HG03025 (cell line): ENCODE measurements at regions not wholly inside any gene's neighbourhood (a gene's known extent, or its start where the extent isn't known, plus 50 kb on each side); places are given as distances from the start of the nearest gene placed in this dataset.

Source experiments
- ATAC-seq: cut with Tn5 transposase; IDR thresholded peaks from one replicate; pipeline ENCODE4 v1.9.1; 2021; ENCODE audit warnings: mild to moderate bottlenecking, moderate library complexity; ENCODE audit not compliant: unreplicated experiment, low FRiP score

- ATAC-seq, result no peak
These were observed 154.7 kb upstream of the ARGLU1 start for GRCh38 chr13:106722620-106723019.

DNA sequence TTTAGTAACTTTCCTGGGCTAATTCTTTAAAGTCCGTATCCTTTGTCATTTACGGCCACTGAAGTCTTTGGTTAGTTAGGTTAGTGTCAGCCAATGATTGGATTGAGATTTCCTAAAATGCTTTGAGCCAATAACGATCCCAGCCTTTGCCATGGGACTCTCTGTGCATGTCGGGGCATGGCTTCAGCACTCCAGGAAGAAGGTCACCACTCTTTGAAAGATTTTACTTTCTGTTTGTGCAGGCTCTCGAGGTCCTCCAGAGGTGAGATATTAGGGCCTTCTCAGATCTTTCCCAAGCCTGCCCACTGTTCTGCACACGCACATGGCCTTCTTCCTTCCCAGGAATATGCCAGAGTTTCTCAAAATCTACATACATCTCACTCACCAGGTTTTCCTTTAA is 153.7 kb upstream of the ARGLU1 start:
- no peak for ATAC-seq

- ATAC-seq, result no peak
These were observed 146.5 kb upstream of the ARGLU1 start for GRCh38 chr13:106714271-106714982.

DNA sequence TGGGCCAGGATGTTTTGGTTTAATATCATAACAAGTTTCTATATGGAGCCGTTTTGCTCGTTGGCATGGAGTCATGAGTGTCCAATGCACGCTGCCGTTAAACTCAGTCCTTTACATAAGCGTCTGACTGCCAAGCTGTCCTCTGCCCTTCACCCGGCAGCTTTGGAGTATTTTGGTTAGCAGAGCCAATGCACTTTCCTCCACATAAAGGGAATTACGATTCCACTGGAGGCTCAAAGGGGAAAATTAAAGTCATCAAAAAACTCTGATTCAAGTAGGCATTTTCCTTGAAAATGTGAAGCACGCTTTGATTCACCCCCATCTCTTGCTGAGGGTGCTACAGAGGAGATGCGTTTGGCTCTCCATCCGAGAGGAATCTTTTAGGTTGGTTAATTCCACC is 144.4 kb upstream of the ARGLU1 start:
- no peak for ATAC-seq

DNA sequence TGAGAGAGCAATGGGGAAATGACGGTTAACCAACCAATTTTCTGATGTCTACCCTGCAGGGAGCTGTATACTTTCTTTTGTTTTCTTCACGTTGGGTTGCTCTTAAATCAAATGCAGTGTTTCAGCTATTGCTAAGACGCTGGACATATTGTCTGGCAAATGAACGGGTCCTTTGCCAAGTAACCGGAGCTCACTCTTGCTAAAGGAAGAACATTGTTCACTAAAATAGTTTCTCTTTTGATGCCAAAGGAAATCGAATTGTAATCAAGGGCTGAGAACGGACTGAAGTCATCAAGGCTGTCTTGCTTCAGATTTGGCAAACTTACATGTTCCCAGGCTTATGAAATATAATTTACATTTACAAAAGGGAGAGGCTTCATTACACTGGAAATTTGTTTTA is 142.3 kb upstream of the ARGLU1 start:
- ATAC-seq, result no peak

GRCh38 chr13:106709522-106709921 is 141.6 kb upstream of the ARGLU1 start:
- no peak for ATAC-seq

DNA sequence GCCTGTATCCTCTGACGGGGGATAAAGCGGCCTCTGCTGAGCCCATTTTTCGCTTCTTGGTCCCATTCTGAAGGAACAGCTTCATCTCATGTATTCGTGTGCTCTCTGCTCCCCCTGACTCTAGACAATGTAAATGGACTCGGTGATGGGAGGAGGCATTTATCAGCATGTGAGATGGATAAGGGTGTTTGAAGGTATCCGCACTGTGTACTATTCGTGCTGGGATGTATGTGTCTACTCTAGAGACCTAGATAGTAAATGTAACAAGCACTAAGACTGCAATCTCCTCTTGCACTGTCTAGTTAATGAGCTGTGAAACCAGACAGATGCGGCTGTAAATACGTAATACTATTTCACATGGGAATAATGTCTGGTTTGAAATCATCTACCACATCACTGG is 134.6 kb upstream of the ARGLU1 start:
- no peak for ATAC-seq

GRCh38 chr13:106701771-106702341 is 133.9 kb upstream of the ARGLU1 start:
- no peak for ATAC-seq

GRCh38 chr13:106700439-106700838 is 132.5 kb upstream of the ARGLU1 start:
- no peak for ATAC-seq

- ATAC-seq, result no peak
These were observed 132.1 kb upstream of the ARGLU1 start for GRCh38 chr13:106700007-106700406.

GRCh38 chr13:106699311-106699710 is 131.4 kb upstream of the ARGLU1 start:
- no peak for ATAC-seq

DNA sequence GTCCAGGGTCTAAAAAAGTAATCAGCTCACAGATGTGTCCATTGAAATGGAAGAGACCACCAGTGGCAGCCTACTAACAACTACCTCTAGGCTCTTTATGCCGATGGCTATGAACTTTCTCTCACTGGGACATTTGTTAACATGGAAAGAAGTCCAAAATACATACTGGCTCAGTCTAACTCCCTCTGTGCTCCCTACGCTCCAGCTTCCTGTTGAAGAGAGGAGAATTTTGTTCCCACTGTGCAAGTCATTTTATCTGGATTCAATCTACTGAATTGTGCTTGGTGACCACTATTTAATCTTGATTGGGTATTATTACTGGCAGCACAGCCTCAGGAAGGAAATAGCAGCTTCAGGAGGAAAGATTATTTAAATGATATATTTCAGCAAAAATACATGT is 128.8 kb upstream of the ARGLU1 start:
- ATAC-seq, result no peak

DNA sequence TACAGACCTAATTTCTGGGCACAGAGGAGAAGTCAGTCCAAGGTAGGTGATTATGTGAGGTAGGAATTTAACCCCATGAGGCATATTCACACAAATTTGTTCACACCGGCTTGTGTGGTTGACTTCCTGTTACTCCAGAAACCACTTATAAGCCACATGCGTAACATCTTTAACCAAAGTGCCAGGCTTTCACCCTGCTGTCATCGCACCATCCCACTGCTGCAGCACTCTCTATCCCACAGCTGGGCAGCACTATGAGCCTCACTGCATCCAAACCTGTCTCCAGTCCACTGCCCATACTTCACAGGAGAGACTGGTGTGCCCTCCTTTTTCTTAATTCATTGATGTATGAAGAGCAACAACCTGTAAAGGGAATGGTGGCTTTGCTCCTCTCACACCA is 128.2 kb upstream of the ARGLU1 start:
- no peak for ATAC-seq

DNA sequence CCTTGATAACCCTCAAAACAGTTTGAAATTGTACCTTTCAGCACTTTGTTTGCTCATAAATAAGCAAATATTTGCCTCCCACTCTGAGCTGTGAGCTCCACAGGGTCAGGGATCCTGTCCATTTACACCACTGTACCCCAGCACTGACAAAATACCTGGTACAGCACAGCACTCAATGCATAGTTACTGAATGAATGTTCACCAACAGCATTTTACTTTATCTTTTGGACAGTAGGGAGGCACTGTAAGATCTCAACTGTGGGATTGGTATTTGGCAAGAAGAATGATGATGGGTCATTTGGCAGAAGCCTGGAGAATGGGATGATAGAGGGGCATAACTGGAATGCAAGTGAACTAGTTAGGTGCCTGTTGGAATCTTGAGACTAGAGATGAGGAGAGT is 127.2 kb upstream of the ARGLU1 start:
- ATAC-seq, result no peak

DNA sequence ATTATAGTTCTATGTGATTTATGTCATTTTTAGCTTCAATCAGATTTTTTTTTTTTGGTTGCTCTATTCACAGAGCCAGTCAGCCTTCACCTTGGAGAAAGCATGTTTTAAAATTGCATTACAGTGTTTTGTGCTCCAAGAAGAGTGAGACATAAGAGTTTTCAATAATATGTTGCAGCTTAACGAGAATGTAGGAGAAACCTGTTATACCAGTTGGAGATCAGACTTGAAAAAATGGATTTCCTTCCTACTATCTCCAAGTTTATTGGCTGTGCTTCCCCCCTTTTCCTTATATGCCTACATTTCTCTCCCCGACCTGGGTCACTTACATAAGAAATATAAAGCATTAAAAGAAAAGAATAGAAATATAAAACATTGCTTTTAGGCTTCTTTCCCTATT is 123.9 kb upstream of the ARGLU1 start:
- no peak for ATAC-seq

- no peak for ATAC-seq
These were observed 123.4 kb upstream of the ARGLU1 start for GRCh38 chr13:106691341-106691740.

GRCh38 chr13:106690779-106691178 is 122.8 kb upstream of the ARGLU1 start:
- ATAC-seq, result no peak

DNA sequence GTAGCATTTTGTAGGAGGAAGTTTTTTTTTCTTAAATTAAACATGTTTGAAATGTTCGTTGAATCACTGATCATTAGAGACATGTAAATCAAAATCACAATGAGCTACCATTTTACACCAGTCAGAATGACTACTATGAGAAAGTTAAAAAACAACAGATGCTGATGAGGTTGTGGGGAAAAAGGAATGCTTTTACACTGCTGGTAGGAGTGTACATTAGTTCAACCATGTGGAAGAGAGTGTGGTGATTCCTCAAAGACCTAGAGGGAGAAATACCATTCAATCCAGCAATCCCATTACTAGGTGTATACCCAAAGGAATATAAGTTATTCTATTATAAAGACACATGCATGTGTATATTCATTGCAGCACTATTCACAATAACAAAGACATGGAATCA is 122.0 kb upstream of the ARGLU1 start:
- ATAC-seq, result no peak

- ATAC-seq, result no peak
These were observed 121.0 kb upstream of the ARGLU1 start for GRCh38 chr13:106688940-106689339.

GRCh38 chr13:106686163-106686562 is 118.2 kb upstream of the ARGLU1 start:
- ATAC-seq, result no peak

- ATAC-seq, result no peak
These were observed 117.2 kb upstream of the ARGLU1 start for GRCh38 chr13:106685143-106685542.

DNA sequence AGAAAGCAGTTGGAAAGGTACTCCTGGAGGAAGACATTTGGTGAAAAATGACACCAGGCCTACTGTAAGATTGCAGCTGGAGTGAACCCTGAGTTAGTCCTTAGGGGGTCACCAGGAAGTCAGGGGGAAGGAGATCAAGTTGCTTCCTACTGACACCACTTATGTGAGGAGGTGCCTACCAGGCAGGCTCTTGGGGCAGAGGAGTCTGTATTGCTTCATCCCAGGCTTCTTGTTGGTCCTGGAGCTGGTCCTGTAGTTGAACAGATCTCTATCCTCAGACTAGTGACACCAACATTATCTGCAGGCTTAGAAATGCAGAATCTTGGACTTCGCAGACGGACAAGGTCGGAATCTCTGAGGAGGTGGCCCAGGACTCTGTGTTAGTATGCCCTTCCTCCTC is 116.0 kb upstream of the ARGLU1 start:
- ATAC-seq, result no peak

DNA sequence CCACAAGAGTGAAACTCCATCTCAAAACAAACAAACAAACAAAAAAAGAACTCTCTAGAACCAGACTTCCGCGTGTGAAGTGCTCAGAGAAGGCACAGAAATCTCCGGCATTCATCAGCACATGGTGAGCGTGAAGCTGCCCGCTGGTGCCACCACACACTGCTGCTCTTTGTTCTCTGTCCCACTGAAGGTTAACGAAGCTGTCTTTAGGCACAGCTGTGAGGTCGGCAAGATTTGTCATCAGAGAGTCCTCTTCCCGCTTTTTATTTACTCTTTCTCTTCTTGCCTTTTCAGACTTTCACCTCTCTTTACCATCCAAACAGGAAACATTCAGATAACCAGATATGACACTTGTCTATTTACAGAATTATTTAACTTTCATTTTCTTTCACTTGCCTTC is 115.2 kb upstream of the ARGLU1 start:
- ATAC-seq, result no peak
